ENCODE measurements at regions not wholly inside any gene's neighbourhood (a gene's known extent, or its start where the extent isn't known, plus 50 kb on each side); places are given as distances from the start of the nearest gene placed in this dataset.

DNA sequence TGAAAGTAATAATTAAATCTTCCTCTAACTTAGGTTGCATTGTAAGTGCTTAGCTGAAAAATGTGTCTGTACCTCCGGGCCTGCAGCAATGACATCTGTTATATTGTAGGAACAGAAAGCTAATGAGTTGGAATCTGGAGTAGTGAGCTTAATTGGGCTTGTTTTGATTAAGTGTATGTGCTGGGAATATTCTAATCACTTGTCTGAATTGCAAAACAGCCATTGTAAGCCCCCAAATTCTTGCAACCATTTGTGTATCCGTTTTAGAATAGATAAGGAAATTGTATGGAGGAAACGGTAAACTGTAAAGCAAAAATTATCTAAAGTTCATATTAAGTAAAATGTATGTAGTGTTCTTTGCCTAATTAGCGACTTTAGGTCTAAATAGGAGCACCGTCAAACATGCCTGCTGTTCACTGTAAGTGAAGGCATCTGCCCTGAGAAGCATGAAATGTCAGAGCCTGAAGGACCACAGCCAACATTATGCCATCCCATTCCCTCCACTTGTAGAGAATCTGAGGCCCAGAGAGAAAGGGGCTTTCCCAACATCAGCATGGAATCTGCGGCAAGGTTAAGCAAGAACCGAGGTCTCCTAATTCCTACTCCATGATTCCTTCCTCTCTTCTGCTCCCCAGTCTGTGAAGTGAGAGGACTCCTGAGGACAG is 466.4 kb downstream of the TDRD15 start:
- TF ChIP-seq, protein P1, sequence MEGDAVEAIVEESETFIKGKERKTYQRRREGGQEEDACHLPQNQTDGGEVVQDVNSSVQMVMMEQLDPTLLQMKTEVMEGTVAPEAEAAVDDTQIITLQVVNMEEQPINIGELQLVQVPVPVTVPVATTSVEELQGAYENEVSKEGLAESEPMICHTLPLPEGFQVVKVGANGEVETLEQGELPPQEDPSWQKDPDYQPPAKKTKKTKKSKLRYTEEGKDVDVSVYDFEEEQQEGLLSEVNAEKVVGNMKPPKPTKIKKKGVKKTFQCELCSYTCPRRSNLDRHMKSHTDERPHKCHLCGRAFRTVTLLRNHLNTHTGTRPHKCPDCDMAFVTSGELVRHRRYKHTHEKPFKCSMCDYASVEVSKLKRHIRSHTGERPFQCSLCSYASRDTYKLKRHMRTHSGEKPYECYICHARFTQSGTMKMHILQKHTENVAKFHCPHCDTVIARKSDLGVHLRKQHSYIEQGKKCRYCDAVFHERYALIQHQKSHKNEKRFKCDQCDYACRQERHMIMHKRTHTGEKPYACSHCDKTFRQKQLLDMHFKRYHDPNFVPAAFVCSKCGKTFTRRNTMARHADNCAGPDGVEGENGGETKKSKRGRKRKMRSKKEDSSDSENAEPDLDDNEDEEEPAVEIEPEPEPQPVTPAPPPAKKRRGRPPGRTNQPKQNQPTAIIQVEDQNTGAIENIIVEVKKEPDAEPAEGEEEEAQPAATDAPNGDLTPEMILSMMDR (IDR thresholded peaks at IDR 0.05): no peak
- TF ChIP-seq POLR2A (IDR thresholded peaks at IDR 0.05): no peak

All from heart left ventricle (tissue), 13 donors.